Activated gamma-delta T cell (primary cell): ENCODE measurements at regions not wholly inside any gene's neighbourhood (a gene's known extent, or its start where the extent isn't known, plus 50 kb on each side); places are given as distances from the start of the nearest gene placed in this dataset.

ENCODE experiments used
- DNase-seq: peaks from one replicate; lab custom pipeline; 2025; lab: John Stamatoyannopoulos, UW

DNA sequence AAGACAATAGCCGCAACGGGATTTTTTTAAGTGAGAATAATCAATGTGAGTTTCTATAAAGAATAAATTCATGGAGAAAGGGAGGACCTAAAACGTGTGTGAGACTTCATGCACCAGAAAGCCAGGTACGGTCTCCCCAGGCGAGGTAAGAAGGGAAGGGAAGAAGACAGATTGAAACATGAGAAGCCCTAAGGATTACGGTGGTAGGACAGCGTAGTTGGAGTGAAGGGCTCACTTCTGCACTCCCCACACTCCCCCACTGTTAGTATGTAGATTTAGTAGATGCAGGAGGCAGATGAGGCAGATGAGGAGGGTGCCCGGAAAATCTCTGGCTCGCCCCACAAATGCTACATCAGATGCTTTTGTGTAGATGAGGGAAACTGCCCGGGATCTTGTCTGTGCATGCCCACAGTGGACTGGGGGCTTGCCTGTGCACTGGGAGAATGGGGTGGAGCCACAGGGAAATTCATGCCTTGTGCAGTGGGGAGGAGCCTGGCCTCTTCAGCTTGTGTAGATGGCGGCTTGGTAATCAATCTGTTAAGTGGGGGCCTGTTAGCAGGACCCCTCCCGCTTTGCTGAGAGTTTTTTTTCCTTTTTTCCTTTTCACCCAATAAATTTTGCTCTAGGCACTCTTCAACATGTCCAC is 1544.5 kb upstream of the TENM3 start:
- no peak for DNase-seq

DNA sequence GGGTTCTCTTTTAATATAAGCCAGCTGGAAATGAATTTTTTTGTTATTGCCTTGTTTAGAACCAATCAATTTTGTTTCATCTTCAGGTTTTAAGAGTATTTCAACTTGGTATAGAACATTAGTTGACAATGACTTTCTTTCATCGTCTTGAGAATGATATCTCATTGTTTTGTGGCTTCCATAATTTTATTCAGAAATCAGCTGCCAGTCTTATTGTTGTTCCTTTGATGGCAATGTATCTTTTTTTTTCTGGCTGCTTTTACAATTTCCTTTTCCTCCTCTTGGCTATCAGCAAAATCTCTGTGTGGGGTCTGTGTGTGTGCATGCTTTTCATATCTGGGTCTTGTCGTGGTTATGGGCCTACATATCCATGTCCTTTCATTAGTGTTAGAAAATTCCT is 1536.4 kb upstream of the TENM3 start:
- no peak for DNase-seq

GRCh38 chr4:180710628-180711337 is 1532.4 kb upstream of the TENM3 start:
- DNase-seq, result no peak

DNA sequence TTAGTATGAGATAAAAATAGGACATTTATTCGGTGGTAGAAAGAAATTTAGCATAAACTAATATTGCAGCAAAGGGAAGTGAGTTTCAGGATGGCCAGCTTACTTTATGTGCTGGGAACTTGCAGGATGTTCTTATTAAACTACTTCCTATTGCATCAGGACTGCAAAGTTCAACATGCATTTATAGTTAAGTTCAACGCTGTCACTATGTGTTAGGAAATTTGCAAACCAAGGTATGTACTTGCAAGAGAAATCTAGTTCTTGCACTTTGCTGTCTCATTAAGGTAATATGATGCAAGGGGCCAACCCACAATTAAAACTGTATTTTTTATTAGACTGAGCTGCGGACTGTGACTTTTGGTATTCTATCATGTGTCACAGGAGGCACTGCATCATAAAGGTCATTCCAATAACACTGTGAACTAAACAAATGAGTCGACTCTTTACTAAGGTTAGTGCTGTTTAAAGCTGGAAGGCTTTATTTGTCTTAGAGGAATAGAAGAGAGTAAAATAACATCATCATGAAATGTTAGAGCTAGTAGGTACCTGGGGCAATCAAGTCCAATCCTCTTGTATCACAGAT is 1525.7 kb upstream of the TENM3 start:
- DNase-seq, result no peak

DNA sequence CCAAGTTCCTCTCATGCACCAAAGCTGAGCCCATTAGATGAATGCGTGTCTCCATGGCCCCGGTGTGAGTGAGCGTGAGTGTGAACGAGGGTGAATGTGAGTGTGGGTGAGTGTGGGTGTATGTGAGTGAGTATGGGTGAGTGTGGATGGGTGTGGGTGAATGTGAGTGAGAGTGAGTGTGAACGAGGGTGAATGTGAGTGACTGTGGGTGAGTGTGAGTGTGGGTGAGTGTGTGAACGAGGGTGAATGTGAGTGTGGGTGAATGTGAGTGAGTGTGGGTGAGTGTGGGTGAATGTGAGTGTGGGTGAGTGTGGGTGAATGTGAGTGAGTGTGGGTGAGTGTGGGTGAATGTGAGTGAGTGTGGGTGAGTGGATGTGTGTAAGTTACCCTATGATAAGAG is 1521.8 kb upstream of the TENM3 start:
- no peak for DNase-seq

- no peak for DNase-seq
Measured at GRCh38 chr4:180726611-180727010, 1516.6 kb upstream of the TENM3 start.

DNA sequence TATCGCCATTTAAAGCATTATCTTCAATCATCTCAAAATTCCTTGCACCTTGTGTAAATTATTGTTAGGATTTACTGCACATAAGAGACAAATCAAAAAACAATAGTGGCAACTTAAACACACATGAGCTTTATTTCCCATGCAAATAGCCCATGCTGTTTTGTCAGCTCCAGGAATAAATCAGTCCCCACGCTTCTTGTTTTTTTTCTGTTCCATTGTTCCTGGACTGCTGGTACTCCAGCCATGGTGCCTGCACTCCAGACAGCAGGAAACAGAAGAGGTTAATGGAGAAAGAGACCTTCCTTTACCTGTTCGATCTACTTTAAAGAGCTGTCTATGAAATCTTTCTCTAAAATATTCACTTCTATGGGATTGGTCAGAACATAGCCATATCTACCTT is 1515.7 kb upstream of the TENM3 start:
- no peak for DNase-seq

DNA sequence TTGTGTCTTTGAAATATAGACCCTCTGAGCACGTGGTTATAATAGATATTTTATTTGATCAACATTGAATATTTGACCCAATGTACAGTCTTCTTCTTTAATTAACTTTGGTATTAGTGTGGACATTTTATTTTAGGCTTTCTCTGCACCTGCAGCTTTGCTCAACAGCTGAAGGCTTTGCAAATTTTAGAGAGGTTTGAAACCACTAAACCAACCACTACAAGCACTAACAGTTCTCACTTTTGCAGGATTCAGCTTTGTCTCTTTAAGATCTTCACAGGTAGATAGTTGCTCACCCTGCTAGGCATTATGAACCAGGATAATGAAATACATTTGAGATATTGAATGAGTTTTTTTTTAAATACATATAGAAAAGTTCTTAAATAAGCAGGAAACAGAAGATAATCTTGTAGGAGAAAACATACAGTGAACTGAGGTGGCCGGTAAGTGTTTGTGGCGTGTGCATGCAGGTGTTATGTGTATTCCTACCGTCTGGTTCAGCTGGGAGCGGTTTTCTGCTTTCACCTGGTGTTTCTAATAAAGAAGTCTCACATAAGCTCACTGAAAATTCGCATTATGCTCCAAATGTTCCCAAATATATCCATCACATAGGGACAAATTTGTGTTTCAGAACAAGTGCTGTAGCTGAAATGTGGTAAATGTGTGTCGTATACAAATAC is 1508.3 kb upstream of the TENM3 start:
- DNase-seq, result no peak

- no peak for DNase-seq
Measured at GRCh38 chr4:180741703-180742102, 1501.5 kb upstream of the TENM3 start.

DNA sequence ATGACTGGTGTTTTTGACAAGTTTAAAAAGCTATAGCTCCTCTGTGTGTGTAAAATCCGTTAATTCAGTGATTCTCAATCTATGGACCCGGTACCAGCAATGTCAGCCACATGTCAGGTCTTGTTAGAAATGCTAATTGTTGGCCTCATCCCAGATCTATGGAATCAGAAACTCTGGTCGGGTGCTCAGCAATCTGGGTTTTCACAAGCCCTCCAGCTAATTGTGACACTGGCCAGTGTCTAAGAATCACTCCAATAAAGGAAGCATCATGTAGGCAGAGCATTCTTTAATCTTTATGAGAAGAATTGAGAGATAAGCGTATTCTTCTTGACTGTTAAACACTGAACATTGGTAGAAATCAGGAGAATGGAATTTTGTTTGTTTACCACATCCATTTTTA is 1498.2 kb upstream of the TENM3 start:
- DNase-seq, result no peak

- no peak for DNase-seq
Measured at GRCh38 chr4:180751009-180751408, 1492.2 kb upstream of the TENM3 start.

- DNase-seq, result no peak
Measured at GRCh38 chr4:180757927-180758326, 1485.3 kb upstream of the TENM3 start.

DNA sequence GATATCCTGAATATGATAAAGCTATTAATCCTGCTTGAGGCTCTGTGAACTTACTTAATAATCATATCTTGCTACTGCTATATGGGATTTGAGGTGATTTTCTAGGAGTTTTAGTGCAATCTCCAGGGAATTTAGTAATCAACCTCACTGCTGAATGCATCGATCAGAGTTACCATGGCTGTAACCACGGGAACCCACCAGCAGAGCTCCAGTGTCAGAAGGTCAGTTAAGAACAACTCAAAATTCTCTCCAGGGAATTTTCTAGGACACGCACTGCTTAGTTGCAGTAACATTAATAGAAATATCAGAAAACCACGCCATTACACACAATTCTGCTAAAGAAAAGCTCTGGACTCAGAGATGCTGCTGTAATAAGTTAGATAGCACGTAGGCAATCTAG is 1477.2 kb upstream of the TENM3 start:
- DNase-seq, result no peak

DNA sequence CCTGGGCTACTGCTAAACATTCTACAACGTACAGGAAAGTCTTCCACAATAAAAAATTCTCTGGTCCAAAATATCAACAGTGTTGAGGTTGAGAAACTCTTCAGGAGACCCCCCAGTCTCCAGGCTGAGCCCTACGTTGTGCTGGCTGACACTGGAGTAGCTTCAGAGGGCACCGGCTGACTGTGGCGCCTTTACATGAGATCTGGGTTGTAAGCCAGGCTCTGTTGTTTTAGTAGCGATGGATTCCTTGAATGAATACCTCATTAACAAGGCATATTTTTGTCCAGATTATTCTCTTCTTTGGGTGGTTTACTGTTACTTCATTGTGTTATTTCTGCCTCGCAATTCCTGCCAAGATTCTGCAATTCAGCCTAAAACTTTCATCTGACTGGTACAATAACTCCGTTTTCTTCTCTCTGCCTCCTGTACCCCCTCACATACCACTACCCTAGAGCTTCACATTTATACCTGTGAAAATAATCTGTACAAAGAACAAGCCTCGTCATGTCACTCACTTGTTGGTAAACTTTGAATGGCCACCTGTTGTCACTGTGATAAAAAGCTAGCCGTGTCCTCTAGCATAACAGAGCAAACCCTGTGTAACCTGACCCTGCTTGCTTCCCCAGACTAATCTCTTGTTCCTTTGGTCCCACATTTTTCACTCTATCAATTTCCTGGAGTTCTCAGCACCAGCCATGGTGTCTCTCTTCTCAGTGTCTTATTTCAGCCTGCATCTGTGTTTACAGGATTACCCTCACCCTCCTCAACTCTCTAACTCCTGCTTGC is 1476.1 kb upstream of the TENM3 start:
- DNase-seq, result no peak

GRCh38 chr4:180768610-180769009 is 1474.6 kb upstream of the TENM3 start:
- DNase-seq, result no peak

DNA sequence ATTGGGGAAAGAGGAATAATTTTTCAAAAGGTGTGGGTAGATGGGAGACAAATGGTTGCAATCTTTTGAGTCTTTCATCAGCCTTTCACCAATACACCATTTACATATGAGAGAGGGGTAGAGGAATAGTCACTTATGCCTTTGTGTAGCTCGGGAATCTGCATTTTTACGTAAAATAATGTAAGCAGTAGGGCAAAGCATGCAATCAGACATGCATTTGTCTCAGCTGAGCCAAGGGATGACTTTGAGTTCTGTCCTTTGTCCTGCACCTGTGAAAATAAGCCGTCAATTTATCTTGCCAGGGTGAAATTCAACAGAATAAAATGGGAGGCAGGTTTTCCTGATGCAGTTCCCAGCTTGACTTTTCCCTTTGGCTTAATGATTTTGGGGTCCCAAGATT is 1473.4 kb upstream of the TENM3 start:
- no peak for DNase-seq

- no peak for DNase-seq
Measured at GRCh38 chr4:180770265-180770664, 1472.9 kb upstream of the TENM3 start.

GRCh38 chr4:180784940-180785339 is 1458.3 kb upstream of the TENM3 start:
- no peak for DNase-seq

DNA sequence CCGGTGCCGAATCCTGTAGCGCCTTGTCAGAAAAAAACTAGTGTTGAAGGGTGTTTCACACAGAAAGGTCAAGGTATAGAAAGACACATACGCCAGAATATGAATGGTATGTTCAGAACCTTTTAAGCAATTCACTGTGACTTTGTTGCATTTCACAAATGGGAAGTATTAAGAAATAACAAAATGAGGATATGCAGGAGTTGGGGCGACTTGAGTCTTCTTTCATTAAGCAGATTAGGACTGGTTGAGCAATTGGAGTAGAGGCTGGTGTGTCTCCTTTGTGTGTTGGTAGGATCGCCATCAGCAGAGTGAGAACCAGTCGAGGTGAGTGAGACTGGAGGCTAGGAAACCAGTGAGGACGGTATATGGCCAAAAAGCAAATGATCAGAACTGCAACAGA is 1454.5 kb upstream of the TENM3 start:
- DNase-seq, result no peak

- DNase-seq, result no peak
Measured at GRCh38 chr4:180789929-180790328, 1453.3 kb upstream of the TENM3 start.

DNA sequence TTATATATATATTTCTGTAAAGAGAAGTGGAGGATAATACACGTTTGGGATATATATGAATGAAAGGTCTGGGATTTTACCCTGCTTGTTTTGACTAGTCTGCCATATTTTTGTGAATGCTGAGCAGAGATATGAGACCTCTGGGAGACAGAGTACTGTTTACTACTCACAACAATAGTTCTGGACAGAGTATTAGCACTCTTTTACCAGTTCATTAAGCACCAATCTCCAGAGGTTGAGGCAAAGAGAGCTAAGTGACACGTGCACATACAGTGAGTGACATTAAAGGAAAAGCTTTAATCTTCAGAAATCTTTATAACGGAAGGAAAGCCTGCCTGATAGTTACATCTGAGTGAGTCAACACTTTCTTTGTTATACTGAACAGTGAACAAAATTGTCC is 1452.7 kb upstream of the TENM3 start:
- DNase-seq, result no peak

GRCh38 chr4:180792541-180792940 is 1450.7 kb upstream of the TENM3 start:
- no peak for DNase-seq
